ENCODE measurements at regions not wholly inside any gene's neighbourhood (a gene's known extent, or its start where the extent isn't known, plus 50 kb on each side); places are given as distances from the start of the nearest gene placed in this dataset.

- Histone ChIP-seq H3K4me2 (ENCODE audit: insufficient read depth, insufficient read length, low read length) (no peak overlapping the region), H4K91ac (ENCODE audit: insufficient read length, low read depth, low read length) (no peak overlapping the region), H2BK12ac (ENCODE audit: insufficient read length, low read depth, low read length) (no peak overlapping the region), H3K56ac (ENCODE audit: insufficient read length, low read depth, low read length) (no peak overlapping the region), H3K79me2 (ENCODE audit: insufficient read depth, low read length) (no peaks in the 10 kb centered on the region), H3K4me1 (ENCODE audit: insufficient read depth, low read length) (no peaks in the 10 kb centered on the region), H3K4ac (ENCODE audit: low read depth, low read length) (no peak overlapping the region), H4K8ac (replicated peaks; ENCODE audit: insufficient read length, low read depth, low read length) (no peak overlapping the region), H2BK5ac (ENCODE audit: insufficient read length, low read length) (no peak overlapping the region), H3K23ac (ENCODE audit: insufficient read length, low read depth, low read length) (no peak overlapping the region), H2AFZ (ENCODE audit: low read length) (no peak overlapping the region), H3K27ac (ENCODE audit: insufficient read length, low read depth, low read length) (no peak overlapping the region), H3K9ac (ENCODE audit: extremely low read depth, insufficient read length, low read length) (no peak overlapping the region), H3K23me2 (ENCODE audit: insufficient read length, low read depth, low read length, poor library complexity, severe bottlenecking) (no peaks in the 10 kb centered on the region), H3K27me3 (ENCODE audit: insufficient read depth, low read length) (no peaks in the 10 kb centered on the region), H4K5ac (ENCODE audit: insufficient read length, low read depth, low read length) (no peak overlapping the region), H3K14ac (ENCODE audit: insufficient read depth, low read length) (no peak overlapping the region), H4K20me1 (ENCODE audit: control insufficient read depth, insufficient read depth, insufficient read length) (no peaks in the 10 kb centered on the region), H3K79me1 (ENCODE audit: insufficient read depth, low read depth, low read length, poor library complexity, severe bottlenecking) (no peaks in the 10 kb centered on the region), H3T11ph (ENCODE audit: low read length) (no peak overlapping the region), H3K18ac (ENCODE audit: insufficient read length, low read depth, low read length) (no peak overlapping the region), H2BK15ac (ENCODE audit: low read depth, low read length) (no peak overlapping the region), H2BK20ac (ENCODE audit: low read depth, low read length, poor library complexity, severe bottlenecking) (no peak overlapping the region), H2BK120ac (ENCODE audit: low read depth, low read length, poor library complexity, severe bottlenecking) (no peak overlapping the region), H2AK5ac (ENCODE audit: insufficient read length, low read length) (no peak overlapping the region), H3K9me3 (ENCODE audit: control insufficient read depth, low read depth, low read length) (no peaks in the 10 kb centered on the region)
- TF ChIP-seq, protein P1, sequence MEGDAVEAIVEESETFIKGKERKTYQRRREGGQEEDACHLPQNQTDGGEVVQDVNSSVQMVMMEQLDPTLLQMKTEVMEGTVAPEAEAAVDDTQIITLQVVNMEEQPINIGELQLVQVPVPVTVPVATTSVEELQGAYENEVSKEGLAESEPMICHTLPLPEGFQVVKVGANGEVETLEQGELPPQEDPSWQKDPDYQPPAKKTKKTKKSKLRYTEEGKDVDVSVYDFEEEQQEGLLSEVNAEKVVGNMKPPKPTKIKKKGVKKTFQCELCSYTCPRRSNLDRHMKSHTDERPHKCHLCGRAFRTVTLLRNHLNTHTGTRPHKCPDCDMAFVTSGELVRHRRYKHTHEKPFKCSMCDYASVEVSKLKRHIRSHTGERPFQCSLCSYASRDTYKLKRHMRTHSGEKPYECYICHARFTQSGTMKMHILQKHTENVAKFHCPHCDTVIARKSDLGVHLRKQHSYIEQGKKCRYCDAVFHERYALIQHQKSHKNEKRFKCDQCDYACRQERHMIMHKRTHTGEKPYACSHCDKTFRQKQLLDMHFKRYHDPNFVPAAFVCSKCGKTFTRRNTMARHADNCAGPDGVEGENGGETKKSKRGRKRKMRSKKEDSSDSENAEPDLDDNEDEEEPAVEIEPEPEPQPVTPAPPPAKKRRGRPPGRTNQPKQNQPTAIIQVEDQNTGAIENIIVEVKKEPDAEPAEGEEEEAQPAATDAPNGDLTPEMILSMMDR (conservative IDR thresholded peaks at IDR 0.05), result no peak
- no CpG with 5 or more reads among the region's 4 CpGs for WGBS (ENCODE audit: extremely low coverage, insufficient read length, low lambda C conversion rate)
- no peak overlapping the region for H3K27ac Mint-ChIP-seq
- DNase-seq, result no peak
- H3K4me3 Mint-ChIP-seq, result no peak overlapping the region
- peaks cover 0 to 3% of the 10 kb centered on the region in 2 experiments; a peak in 1 of 5 replicates for H3K9me3 Mint-ChIP-seq
- no peaks in the 10 kb centered on the region for H3K4me1 Mint-ChIP-seq
- H3K27me3 Mint-ChIP-seq (ENCODE audit: low read depth), result peaks cover 24% of the 10 kb centered on the region
- H3K36me3 Mint-ChIP-seq (ENCODE audit: insufficient read depth in 1 of 3, low read depth in 3 of 3), result no peaks in the 10 kb centered on the region
These were observed 67.9 kb upstream of the KY start for GRCh38 chr3:134718726-134719125.
